PC-9 (cell line): ENCODE measurements at regions not wholly inside any gene's neighbourhood (a gene's known extent, or its start where the extent isn't known, plus 50 kb on each side); places are given as distances from the start of the nearest gene placed in this dataset.
A peak's percentile ranks its signal among the peaks of the same experiment; 100 is the strongest.

Experiments
- BruUV-seq: library from RNA; stranded (reverse); fragments of 400-500 nt; replicated peaks from 2 replicates; lab custom pipeline; 2021; lab: Mats Ljungman, UMichigan
- CTCF ChIA-PET: fragments of 300-600 bp; sonication (Branson Sonifier 250); formaldehyde crosslinking; loops from one replicate; lab custom pipeline; 2022; ENCODE audit warnings: antibody characterized with exemption; lab: Charles Lee
- POLR2A ChIA-PET: fragments of 300-600 bp; sonication (Branson Sonifier 250); formaldehyde crosslinking; loops from one replicate; lab custom pipeline; 2022; ENCODE audit warnings: antibody characterized with exemption; ENCODE audit not compliant: unreplicated experiment; lab: Charles Lee
- DNase-seq, 2 experiments: peaks; one replicate each; pipeline versions ENCODE4 v3.0.0 to v3.0.0-alpha.2; 2015 to 2022; ENCODE audit warnings: mixed read lengths in 1 of 2
- H2AFZ ChIP-seq: fragments of 200-600 bp; sonication (generic); 2 replicates; pipeline ENCODE4 v1.8.1; 2017; ENCODE audit warnings: antibody characterized with exemption
- H3F3A ChIP-seq: fragments of 200-600 bp; sonication (generic); 2 replicates; pipeline ENCODE4 v1.8.1; 2017; ENCODE audit warnings: antibody characterized with exemption, mild to moderate bottlenecking, low read depth; ENCODE audit not compliant: insufficient read depth
- H3K27ac ChIP-seq: fragments of 200-600 bp; sonication (generic); 2 replicates; pipeline ENCODE4 v1.6.1; 2016; ENCODE audit warnings: mixed run types
- H3K27me3 ChIP-seq: fragments of 200-600 bp; sonication (generic); 2 replicates; pipeline ENCODE4 v1.6.1; 2016; ENCODE audit warnings: low read depth, mixed run types; ENCODE audit not compliant: insufficient read depth
- H3K36me3 ChIP-seq: fragments of 200-600 bp; sonication (generic); 2 replicates; pipeline ENCODE4 v1.6.1; 2016; ENCODE audit warnings: low read depth, mixed run types
- H3K4me1 ChIP-seq: fragments of 200-600 bp; sonication (generic); replicated peaks from 2 replicates; pipeline ENCODE4 v1.6.1; 2016; ENCODE audit warnings: mixed run types; ENCODE audit not compliant: insufficient read depth
- H3K4me2 ChIP-seq: fragments of 200-600 bp; sonication (generic); 2 replicates; pipeline ENCODE4 v1.6.1; 2017; ENCODE audit warnings: mixed run types
- H3K4me3 ChIP-seq: fragments of 200-600 bp; sonication (generic); 2 replicates; pipeline ENCODE4 v1.6.1; 2016; ENCODE audit warnings: mixed run types
- H3K79me2 ChIP-seq: fragments of 200-600 bp; sonication (generic); 2 replicates; pipeline ENCODE4 v1.6.1; 2017; ENCODE audit warnings: low read depth, mixed run types
- H3K9me2 ChIP-seq: fragments of 200-600 bp; sonication (generic); 2 replicates; pipeline ENCODE4 v1.8.1; 2017; ENCODE audit warnings: mild to moderate bottlenecking; ENCODE audit not compliant: insufficient read depth
- H3K9me3 ChIP-seq: fragments of 200-600 bp; sonication (generic); 2 replicates; pipeline ENCODE4 v1.8.1; 2016; ENCODE audit warnings: low read depth; ENCODE audit not compliant: insufficient read depth
- H4K20me1 ChIP-seq: fragments of 200-600 bp; sonication (generic); 2 replicates; pipeline ENCODE4 v1.8.1; 2017; ENCODE audit not compliant: insufficient read depth
- EZH2 ChIP-seq: fragments of 200-600 bp; sonication (generic); IDR thresholded peaks from 2 replicates; pipeline ENCODE4 v1.8.0; 2017; ENCODE audit warnings: antibody characterized with exemption, low read depth
- intact Hi-C: fragments of 100-400 bp; cut with micrococcal nuclease; formaldehyde crosslinking; loops from one replicate; pipeline ENCODE4 v1.10.0; 2022; ENCODE audit not compliant: unreplicated experiment
- TF ChIP-seq, protein P1 (sequence below): fragments of 200-600 bp; sonication (generic); conservative IDR thresholded peaks from 2 replicates; pipeline ENCODE4 v1.6.1; 2017; ENCODE audit warnings: mixed run types, antibody characterized with exemption, mild to moderate bottlenecking, moderate library complexity

DNA sequence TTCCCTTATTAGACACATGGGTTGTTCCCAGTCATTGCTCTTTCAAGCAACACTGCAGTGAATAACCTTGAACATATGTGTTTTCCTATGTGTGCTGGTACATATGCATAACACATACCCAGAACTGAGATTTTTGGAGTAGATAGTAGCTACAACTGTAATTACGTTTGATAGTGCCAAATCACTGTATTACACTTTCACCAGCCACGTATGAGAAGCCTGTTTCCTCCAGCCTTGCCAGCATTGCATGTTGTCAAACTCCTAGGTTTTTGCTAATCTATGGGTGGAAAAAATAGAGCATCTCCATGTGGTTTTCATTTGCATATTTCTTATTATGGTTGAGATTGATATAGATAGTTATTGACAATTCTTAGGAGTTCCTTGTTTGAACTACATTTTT lies 56.5 kb upstream of the ACSL3 start:
- peaks cover 30% of the 10 kb centered on the region for H3K4me1 ChIP-seq
- H3F3A ChIP-seq = peaks cover 25% of the 10 kb centered on the region
- H3K9me3 ChIP-seq = no peaks in the 10 kb centered on the region
- H3K79me2 ChIP-seq = no peaks in the 10 kb centered on the region
- intact Hi-C loops = loop anchor here (2.0 kb wide), 1 partner anchor 58 kb away; no protein-coding TSS in a partner anchor
- ChIA-PET POLR2A (no interaction called here), CTCF (interaction anchor here (0.6 kb wide), 1 partner anchor 50 kb away, joined by 3 read pairs; no protein-coding TSS in a partner anchor)
- H4K20me1 ChIP-seq = no peaks in the 10 kb centered on the region
- H3K27ac ChIP-seq = no peak overlapping the region
- H3K4me3 ChIP-seq = no peak overlapping the region
- H3K27me3 ChIP-seq = no peaks in the 10 kb centered on the region
- DNase-seq = no peak
- BruUV-seq = no TSS peak
- no peaks in the 10 kb centered on the region for H3K36me3 ChIP-seq
- no peak overlapping the region for H2AFZ ChIP-seq
- no peaks in the 10 kb centered on the region for H3K9me2 ChIP-seq
- no peak overlapping the region for H3K4me2 ChIP-seq
- no peak for TF ChIP-seq EZH2
- TF ChIP-seq, protein P1, sequence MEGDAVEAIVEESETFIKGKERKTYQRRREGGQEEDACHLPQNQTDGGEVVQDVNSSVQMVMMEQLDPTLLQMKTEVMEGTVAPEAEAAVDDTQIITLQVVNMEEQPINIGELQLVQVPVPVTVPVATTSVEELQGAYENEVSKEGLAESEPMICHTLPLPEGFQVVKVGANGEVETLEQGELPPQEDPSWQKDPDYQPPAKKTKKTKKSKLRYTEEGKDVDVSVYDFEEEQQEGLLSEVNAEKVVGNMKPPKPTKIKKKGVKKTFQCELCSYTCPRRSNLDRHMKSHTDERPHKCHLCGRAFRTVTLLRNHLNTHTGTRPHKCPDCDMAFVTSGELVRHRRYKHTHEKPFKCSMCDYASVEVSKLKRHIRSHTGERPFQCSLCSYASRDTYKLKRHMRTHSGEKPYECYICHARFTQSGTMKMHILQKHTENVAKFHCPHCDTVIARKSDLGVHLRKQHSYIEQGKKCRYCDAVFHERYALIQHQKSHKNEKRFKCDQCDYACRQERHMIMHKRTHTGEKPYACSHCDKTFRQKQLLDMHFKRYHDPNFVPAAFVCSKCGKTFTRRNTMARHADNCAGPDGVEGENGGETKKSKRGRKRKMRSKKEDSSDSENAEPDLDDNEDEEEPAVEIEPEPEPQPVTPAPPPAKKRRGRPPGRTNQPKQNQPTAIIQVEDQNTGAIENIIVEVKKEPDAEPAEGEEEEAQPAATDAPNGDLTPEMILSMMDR = no peak

- Histone ChIP-seq H3F3A (peaks cover 25% of the 10 kb centered on the region), H4K20me1 (no peaks in the 10 kb centered on the region), H3K36me3 (no peaks in the 10 kb centered on the region), H3K27me3 (no peaks in the 10 kb centered on the region), H3K4me2 (peak overlapping the region; percentile 67), H3K79me2 (no peaks in the 10 kb centered on the region), H3K9me3 (no peaks in the 10 kb centered on the region; the same call in 1 of the 2 replicates), H3K9me2 (no peaks in the 10 kb centered on the region), H3K27ac (peak overlapping the region; percentile 79), H2AFZ (peak overlapping the region; percentile 15; the same call in 1 of the 2 replicates), H3K4me3 (peak overlapping the region; percentile 19; the same call in 1 of the 2 replicates), H3K4me1 (peaks cover 30% of the 10 kb centered on the region)
- no TSS peak for BruUV-seq
- no peak for TF ChIP-seq EZH2
- TF ChIP-seq, protein P1 = no peak
- CTCF ChIA-PET = interaction anchor here (0.8 to 2.0 kb wide), 2 partner anchors 8 to 17 kb away, joined by 4 read pairs; no protein-coding TSS in a partner anchor
- intact Hi-C loops = loop anchor here (1.0 to 5.0 kb wide), 3 partner anchors 14 to 57 kb away; no protein-coding TSS in a partner anchor
- DNase-seq = peak in 1 of 2 experiments; percentile 96
- POLR2A ChIA-PET = interaction anchor here (0.5 to 0.8 kb wide), 3 partner anchors 50 to 96 kb away, joined by 3 to 5 read pairs (median 4); no protein-coding TSS in a partner anchor
These were observed 55.1 kb upstream of the ACSL3 start for GRCh38 chr2:222805591-222806304.

DNA sequence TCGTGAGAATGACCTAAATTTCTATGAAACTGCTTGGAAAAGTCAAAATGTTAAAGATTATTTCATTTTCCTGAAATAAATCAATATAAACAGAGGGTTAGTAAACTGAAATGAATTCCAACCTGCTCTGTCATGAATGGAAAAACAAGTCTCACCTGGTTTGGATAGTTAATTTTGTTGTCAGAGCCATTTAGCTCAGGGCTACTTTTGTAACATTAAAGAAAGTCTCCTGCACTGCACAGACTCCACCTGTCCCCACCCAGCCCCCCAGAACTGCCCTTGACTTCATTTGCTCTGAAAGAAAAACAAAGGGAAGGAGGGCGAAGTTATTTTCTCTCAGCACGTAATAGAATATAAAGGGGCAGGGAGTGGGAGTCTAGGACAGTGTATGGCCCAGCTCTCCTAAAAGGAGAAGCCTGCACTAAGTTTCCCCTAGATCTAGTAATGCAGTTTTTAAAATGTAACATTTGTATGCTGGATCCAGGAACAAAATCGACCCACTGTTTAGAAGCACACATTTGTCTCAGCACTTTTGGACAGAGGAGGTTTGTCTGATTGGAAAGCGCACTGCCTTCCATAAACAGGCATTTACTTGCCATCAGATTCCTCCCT lies 54.2 kb upstream of the ACSL3 start:
- Histone ChIP-seq H3K9me2 (no peaks in the 10 kb centered on the region), H2AFZ (peak overlapping the region; percentile 40), H3K79me2 (no peaks in the 10 kb centered on the region), H3K27me3 (no peaks in the 10 kb centered on the region), H3K4me1 (peaks cover 30% of the 10 kb centered on the region), H3F3A (peaks cover 25% of the 10 kb centered on the region), H4K20me1 (no peaks in the 10 kb centered on the region), H3K4me2 (peak overlapping the region; percentile 67), H3K36me3 (no peaks in the 10 kb centered on the region), H3K4me3 (peak overlapping the region; percentile 19; the same call in 1 of the 2 replicates), H3K27ac (peak overlapping the region; percentile 79), H3K9me3 (no peaks in the 10 kb centered on the region; the same call in 1 of the 2 replicates)
- BruUV-seq = no TSS peak
- peak in 1 of 2 experiments; percentile 84 for DNase-seq
- intact Hi-C loops = loop anchor here (1.0 to 5.0 kb wide), 2 partner anchors 13 to 36 kb away; no protein-coding TSS in a partner anchor
- TF ChIP-seq, protein P1 = no peak
- no peak for TF ChIP-seq EZH2
- ChIA-PET CTCF (interaction anchor here (0.8 to 2.0 kb wide), 2 partner anchors 9 to 18 kb away, joined by 4 read pairs; no protein-coding TSS in a partner anchor), POLR2A (interaction anchor here (0.8 kb wide), 1 partner anchor 97 kb away, joined by 4 read pairs; no protein-coding TSS in a partner anchor)
